ENCODE measurements at regions not wholly inside any gene's neighbourhood (a gene's known extent, or its start where the extent isn't known, plus 50 kb on each side); places are given as distances from the start of the nearest gene placed in this dataset.

DNA sequence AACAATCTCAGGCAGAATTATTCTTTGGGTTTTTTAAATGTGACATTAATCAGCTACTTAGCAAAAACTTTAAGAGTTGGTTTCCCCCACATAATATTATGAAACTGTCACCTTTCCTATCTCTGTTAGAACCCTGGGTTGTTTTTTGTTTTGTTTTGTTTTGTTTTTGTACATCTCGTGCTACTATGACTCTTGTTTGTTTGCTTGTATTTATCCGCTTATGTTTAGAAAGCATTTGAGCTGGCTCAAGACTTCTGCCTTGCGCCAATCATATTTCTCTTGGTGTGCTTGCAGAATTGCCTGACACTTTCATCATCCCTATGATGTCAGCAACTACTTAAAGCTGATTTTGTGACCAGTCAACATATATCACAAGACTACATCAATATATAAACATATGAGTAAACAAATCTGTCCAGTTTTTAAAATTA lies 116.9 kb downstream of the DCLK3 start:
- TF ChIP-seq POLR2A (IDR thresholded peaks at IDR 0.05): no peak
- TF ChIP-seq POLR2AphosphoS5 (IDR thresholded peaks at IDR 0.05): no peak

All from stomach (tissue), 4 donors.